Right lobe of liver (tissue), 4 donors: ENCODE measurements at regions not wholly inside any gene's neighbourhood (a gene's known extent, or its start where the extent isn't known, plus 50 kb on each side); places are given as distances from the start of the nearest gene placed in this dataset.

ENCODE experiments used
- CTCF ChIP-seq, 4 donors: fragments of 200-600 bp in 3 of 4; fragments of 450-650 bp in 1 of 4; IDR thresholded peaks; one replicate each; pipeline versions ENCODE4 v1.5.1 to v1.8.0; 2016 to 2022; ENCODE audit warnings: antibody characterized with exemption in 4 of 4, mild to moderate bottlenecking in 2 of 4
- POLR2A ChIP-seq: fragments of 450-650 bp; IDR thresholded peaks from one replicate; pipeline ENCODE4 v1.6.1; 2017; ENCODE audit warnings: antibody characterized with exemption, mild to moderate bottlenecking
- donor health status: DM: no; HTN: no; CAD: no.
- donor health status: DM: no; HTN: no; CAD: no.
- donor health status: DM: no; HTN: yes; CAD: no.

DNA sequence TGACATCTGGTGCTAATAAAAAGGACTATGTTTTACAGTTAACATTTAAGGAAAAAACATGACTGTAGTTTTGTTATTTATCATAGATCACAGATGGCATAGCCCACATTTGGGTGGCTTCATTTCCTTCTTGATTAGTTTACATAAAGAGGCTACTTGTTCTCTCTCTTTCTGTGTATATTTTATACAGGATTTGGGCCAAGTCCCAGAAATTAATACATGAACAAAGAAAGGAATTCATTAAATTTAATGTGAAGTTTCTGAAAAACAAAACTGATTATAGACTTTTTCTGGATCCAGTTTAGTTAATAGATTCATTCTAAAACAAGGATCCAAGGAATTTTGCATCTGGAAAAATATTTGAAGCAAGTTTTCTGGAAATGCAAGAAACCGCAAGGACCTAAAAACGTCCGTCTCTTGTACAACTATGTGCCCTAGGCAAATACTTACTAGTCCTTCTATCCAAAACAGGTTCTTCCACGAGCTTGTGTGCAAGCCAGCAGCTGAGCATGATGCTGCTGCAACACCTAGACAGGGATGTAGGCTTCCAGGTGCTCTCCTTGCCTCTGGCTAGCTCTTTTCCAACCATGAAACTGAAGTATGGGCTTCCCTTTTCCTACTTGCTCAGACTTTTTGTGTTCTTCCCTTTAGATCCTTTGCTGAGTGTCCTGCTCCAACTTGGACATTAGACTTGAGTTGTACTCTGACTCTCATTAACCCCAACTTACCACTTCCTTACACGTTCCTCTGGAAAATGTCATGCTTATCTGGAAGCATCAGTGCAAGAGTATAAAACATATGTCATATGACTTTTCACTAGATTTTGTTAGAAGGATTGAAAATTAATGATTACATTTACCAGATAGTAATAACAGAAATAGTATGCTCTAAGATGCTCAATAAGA, 161.5 kb upstream of the STARD13 start:
- no peak for TF ChIP-seq POLR2A
- no peak for TF ChIP-seq CTCF (IDR thresholded peaks at IDR 0.05)
